Fibroblast of pulmonary artery (primary cell): ENCODE measurements at regions not wholly inside any gene's neighbourhood (a gene's known extent, or its start where the extent isn't known, plus 50 kb on each side); places are given as distances from the start of the nearest gene placed in this dataset.

Experiments used
- DNase-seq: peaks from one replicate; pipeline ENCODE4 v3.0.0-alpha.2; 2010; ENCODE audit warnings: low read depth
- H3K4me3 ChIP-seq: replicated peaks from 2 replicates; pipeline ENCODE4 v1.5.1; 2011; ENCODE audit warnings: low read depth, mild to moderate bottlenecking, control low read depth, low read length, moderate library complexity
- CTCF ChIP-seq: IDR thresholded peaks from 2 replicates; pipeline ENCODE4 v1.5.1; 2011; ENCODE audit warnings: mild to moderate bottlenecking, control low read depth, low read length, inconsistent platforms; ENCODE audit errors: missing control alignments

DNA sequence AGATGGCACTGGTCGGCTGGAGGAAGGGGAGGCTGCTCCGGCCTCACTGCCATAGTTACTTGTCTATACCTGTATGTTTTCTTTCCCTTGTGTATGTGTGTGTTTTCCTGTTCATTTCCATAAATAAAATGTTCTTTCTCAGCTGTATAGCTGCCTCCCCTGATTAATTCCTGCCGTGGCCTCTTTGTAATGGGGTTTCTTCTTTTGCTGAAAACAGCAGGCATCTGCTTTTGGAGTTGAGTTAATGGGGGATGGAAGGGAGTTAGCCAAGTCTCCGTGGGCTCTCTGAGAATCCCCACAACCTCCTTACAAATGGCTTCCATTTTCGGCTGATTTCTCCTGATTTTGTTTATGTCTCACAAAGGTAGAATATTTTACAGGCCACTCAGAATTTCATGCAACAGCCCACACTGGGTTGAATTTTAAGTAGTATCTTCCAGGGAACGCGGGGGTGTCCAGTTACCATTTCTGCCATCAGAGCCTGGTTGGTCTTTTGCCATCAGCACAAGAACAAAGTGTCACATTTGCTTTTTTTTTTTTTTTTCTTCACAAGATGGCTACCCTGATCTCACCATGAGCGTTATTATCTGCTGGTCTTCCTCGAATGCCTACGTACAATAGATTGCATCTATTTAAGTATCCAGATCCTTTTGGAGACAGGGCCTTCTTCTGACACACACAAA lies 88.1 kb upstream of the NRP1 start:
- no peak overlapping the region for H3K4me3 ChIP-seq
- DNase-seq: no peak
- TF ChIP-seq CTCF: no peak

- TF ChIP-seq CTCF: no peak
- H3K4me3 ChIP-seq: no peak overlapping the region
- DNase-seq: peak; percentile 92
These were observed 87.5 kb upstream of the NRP1 start for GRCh38 chr10:33421789-33422462.

GRCh38 chr10:33419311-33419710 lies 84.8 kb upstream of the NRP1 start:
- no peak overlapping the region for H3K4me3 ChIP-seq
- peak; percentile 11 for DNase-seq
- TF ChIP-seq CTCF: no peak

GRCh38 chr10:33418301-33418700 lies 83.8 kb upstream of the NRP1 start:
- no peak for TF ChIP-seq CTCF
- DNase-seq: no peak
- H3K4me3 ChIP-seq: no peak overlapping the region

GRCh38 chr10:33416691-33417090 lies 82.2 kb upstream of the NRP1 start:
- no peak for DNase-seq
- no peak for TF ChIP-seq CTCF
- H3K4me3 ChIP-seq: no peak overlapping the region

DNA sequence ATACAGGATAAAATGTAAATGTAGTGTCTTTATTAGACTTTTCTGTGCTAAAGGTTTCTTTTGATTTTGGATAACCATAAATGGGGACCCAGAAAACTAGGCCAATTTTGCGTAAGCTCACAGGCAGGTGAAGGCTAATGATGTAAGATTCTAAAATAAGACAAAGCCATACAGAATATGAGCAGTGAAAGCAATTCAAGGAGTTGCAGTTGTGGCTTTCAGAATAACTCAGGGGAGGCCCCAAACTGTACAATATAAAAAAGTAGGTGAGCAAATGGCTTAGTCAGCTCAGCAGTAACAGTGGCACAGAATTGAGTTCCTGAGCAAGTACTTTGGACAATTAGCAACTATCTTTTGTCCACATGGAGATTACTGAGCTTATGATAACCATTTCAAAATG lies 81.7 kb upstream of the NRP1 start:
- TF ChIP-seq CTCF: no peak
- H3K4me3 ChIP-seq: no peak overlapping the region
- DNase-seq: no peak

DNA sequence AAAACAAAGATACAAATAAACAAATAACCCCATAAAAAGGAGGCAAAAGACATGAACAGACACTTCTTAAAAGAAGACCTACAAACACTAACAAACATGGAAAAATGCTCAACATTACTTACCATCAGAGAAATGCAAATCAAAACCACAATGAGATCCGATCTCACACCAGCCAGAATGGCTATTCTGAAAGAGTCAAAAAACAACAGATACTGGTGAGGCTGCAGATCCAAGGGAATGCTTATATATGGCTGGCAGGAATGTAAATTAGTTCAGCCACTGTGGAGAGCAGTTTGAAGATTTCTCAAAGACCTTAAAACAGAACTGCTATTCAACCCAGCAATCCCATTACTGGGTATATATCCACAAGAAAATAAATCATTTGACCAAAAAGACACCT lies 80.4 kb upstream of the NRP1 start:
- DNase-seq: no peak
- TF ChIP-seq CTCF: no peak
- no peak overlapping the region for H3K4me3 ChIP-seq
